ENCODE measurements at regions not wholly inside any gene's neighbourhood (a gene's known extent, or its start where the extent isn't known, plus 50 kb on each side); places are given as distances from the start of the nearest gene placed in this dataset.

DNA sequence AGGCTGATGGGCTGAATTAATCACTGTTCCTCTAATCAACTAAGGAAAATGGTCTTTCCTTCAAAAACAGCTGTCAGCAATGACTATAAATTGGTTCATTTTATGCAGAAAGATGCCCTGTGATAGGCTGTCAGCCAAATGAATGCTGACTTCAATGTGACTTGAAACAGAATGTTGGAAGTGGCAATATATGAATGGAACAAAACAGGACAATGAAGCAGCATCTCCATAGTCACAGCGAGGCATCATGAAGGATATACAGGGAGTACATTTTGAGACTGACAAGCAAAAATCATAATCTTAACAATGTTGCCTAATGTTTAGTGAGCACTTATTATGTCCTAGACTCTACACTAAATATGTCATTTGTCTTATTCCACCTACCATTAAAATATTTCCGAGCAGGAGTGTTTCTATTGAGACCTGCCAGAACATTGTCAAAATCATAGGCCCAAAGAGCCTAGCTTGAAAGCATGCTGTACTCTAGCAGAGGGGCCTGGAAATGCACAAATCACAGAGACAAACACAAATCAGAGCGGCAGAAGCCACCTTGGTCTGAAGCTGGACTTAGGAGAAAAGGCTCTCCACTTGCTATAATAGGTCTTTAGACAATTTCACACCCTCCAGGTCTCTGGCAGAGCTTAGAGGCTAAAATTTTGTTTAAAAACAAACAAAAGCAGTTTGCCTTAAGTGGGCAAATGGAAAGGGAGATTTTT, 63.3 kb downstream of the FAM50B start:
- no peaks in the 10 kb centered on the region for H3K27me3 ChIP-seq
- no peak for TF ChIP-seq EP300 (IDR thresholded peaks at IDR 0.05)
- TF ChIP-seq, protein P1, sequence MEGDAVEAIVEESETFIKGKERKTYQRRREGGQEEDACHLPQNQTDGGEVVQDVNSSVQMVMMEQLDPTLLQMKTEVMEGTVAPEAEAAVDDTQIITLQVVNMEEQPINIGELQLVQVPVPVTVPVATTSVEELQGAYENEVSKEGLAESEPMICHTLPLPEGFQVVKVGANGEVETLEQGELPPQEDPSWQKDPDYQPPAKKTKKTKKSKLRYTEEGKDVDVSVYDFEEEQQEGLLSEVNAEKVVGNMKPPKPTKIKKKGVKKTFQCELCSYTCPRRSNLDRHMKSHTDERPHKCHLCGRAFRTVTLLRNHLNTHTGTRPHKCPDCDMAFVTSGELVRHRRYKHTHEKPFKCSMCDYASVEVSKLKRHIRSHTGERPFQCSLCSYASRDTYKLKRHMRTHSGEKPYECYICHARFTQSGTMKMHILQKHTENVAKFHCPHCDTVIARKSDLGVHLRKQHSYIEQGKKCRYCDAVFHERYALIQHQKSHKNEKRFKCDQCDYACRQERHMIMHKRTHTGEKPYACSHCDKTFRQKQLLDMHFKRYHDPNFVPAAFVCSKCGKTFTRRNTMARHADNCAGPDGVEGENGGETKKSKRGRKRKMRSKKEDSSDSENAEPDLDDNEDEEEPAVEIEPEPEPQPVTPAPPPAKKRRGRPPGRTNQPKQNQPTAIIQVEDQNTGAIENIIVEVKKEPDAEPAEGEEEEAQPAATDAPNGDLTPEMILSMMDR (IDR thresholded peaks at IDR 0.05), result no peak
- TF ChIP-seq POLR2A (IDR thresholded peaks at IDR 0.05), result no peak
- 67 to 70% methylated on average over 3 of the region's 3 CpGs for WGBS, 2 donors
- no peaks in the 10 kb centered on the region for H3K9me3 ChIP-seq
- no peak overlapping the region for H3K4me3 ChIP-seq
- DNase-seq (ENCODE audit: low spot score in 2 of 2), result no peak
- H3K27ac ChIP-seq, result peak overlapping the region; percentile 4 to 90 (median 73)
- H3K4me1 ChIP-seq, result peaks cover 0 to 36% (median 33%) of the 10 kb centered on the region in 4 donors
- no peaks in the 10 kb centered on the region for H3K36me3 ChIP-seq

DNA sequence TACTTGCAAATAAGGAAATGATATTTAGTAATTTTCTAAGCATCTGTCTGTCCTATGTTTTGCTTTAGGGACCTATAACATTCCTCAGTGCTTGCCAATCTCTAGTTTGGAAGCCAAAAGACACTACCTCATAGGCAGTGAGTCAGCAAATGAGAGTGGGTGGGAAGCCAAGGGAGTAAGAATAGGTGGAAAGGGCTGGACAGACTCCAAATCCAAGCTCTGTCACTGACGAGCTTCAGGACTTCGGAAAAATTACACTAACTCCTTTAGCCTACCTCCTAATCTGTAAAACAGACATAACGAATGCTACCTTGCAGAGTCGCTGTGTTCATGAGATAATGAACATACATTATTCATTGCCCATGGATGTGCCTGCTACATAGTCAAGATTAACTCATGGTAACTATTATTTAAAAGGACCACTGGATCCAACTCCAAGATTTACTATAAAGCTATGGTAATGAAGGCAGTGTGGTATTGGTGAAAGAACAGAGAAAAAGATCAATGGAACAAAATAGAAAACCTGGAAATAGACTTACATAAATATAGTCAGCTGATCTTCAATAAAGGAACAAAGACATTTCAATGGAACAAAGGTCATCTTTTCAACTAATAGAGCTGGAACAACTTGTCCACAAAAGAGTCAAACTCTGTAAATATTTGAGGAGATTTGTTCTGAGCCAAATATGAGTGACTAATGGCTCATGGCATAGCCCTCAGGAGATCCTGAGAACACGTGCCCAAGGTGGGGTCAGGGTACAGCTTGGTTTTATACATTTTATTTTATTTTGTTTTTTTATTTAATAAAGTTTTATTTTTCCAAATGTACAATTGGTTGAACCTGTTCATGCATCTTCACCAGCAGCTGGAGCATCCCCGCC, 64.1 kb downstream of the FAM50B start:
- H3K4me1 ChIP-seq, result peaks cover 0 to 36% (median 33%) of the 10 kb centered on the region in 4 donors
- no peak overlapping the region for H3K4me3 ChIP-seq
- peak overlapping the region; percentile 33 to 90 (median 74) for H3K27ac ChIP-seq
- no peak for TF ChIP-seq POLR2A (IDR thresholded peaks at IDR 0.05)
- TF ChIP-seq EP300 (IDR thresholded peaks at IDR 0.05), result peak; percentile 83 to 87
- TF ChIP-seq, protein P1 (IDR thresholded peaks at IDR 0.05), result no peak
- H3K36me3 ChIP-seq, result no peaks in the 10 kb centered on the region
- H3K27me3 ChIP-seq, result no peaks in the 10 kb centered on the region
- 49 to 56% methylated on average over 6 of the region's 6 CpGs for WGBS, 2 donors
- no peaks in the 10 kb centered on the region for H3K9me3 ChIP-seq
- peak; percentile 40 to 86 for DNase-seq (ENCODE audit: low spot score in 2 of 2)

DNA sequence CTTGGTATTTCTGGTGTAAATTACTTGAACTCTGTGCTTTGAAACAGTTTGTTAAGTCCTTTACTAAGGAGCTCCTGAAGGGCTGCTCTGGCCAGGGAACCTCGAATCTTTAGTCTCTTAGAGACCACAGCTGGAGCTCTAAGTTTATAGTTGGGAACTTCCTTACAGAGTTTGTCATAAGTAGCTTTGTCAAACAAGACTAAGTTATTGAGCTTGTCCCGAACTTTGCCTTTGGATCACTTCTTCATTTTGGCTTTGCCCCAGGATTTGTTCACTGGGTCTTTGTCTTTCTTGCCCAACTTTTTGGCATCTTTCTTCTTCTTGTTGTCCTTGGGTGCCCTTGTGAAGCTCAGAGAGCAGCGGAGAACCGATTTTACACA, 64.8 kb downstream of the FAM50B start:
- H3K36me3 ChIP-seq, result no peaks in the 10 kb centered on the region
- 30 to 36% methylated on average over 4 of the region's 4 CpGs for WGBS, 2 donors
- TF ChIP-seq POLR2A (IDR thresholded peaks at IDR 0.05), result no peak
- TF ChIP-seq, protein P1 (IDR thresholded peaks at IDR 0.05), result no peak
- TF ChIP-seq EP300 (IDR thresholded peaks at IDR 0.05), result no peak
- H3K4me1 ChIP-seq, result peaks cover 0 to 36% (median 33%) of the 10 kb centered on the region in 4 donors
- no peak for DNase-seq (ENCODE audit: low spot score in 2 of 2)
- H3K27me3 ChIP-seq, result no peaks in the 10 kb centered on the region
- peak overlapping the region; percentile 33 to 90 (median 74) for H3K27ac ChIP-seq
- no peaks in the 10 kb centered on the region for H3K9me3 ChIP-seq
- no peak overlapping the region for H3K4me3 ChIP-seq

DNA sequence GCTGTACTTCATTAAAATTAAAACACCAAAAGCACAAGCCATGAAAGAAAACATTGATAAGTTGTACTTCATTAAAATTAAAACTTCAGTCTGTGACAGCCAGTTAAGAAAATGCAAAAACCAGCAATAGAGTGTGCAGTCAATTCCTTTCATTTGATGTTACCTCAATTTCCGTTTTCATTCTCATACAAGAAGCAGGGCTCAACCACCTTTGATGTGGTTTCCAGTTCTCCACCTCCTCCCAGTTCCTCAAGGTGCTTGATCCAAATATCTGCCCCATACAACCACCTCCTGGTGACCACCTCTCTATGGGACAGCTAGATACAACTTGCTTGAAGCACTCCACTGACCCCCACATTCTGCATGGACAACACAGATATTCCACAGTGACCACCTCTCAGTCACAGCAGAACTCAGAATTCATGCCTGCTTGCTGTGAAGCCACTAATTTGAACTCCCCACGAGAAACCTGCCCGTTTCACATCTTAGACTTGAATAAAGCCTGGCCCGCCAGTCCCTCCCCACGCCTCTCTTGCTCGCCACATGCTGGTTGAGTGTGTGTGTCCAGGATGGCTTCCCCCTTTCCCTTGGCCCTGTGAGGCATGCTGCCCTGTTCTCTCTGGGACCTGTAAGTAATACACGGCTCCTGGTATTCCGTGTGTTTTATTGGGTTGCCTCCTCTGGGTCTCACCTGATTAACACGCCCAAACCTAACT, 66.1 kb downstream of the FAM50B start:
- Histone ChIP-seq H3K4me3 (no peak overlapping the region), H3K36me3 (no peaks in the 10 kb centered on the region), H3K27me3 (no peaks in the 10 kb centered on the region), H3K27ac (no peak overlapping the region), H3K9me3 (no peaks in the 10 kb centered on the region), H3K4me1 (peaks cover 0 to 36% (median 33%) of the 10 kb centered on the region in 4 donors)
- 92 to 94% methylated on average over 9 of the region's 9 CpGs for WGBS, 2 donors
- no peak for DNase-seq (ENCODE audit: low spot score in 2 of 2)
- TF ChIP-seq POLR2A (IDR thresholded peaks at IDR 0.05) (no peak), EP300 (IDR thresholded peaks at IDR 0.05) (no peak)
- TF ChIP-seq, protein P1 (IDR thresholded peaks at IDR 0.05), result no peak

Data from tibial nerve (tissue), 4 donors.